MM.1S (cell line): ENCODE measurements at regions not wholly inside any gene's neighbourhood (a gene's known extent, or its start where the extent isn't known, plus 50 kb on each side); places are given as distances from the start of the nearest gene placed in this dataset.

ENCODE experiments used
- DNase-seq: peaks from one replicate; pipeline ENCODE4 v3.0.0-alpha.2; 2015
- H2AFZ ChIP-seq: fragments of 300-600 bp; sonication (generic); 2 replicates; pipeline ENCODE4 v1.6.0; 2016; ENCODE audit warnings: antibody characterized with exemption, low read length
- H3F3A ChIP-seq: fragments of 300-600 bp; sonication (generic); 2 replicates; pipeline ENCODE4 v1.6.1; 2016; ENCODE audit warnings: mild to moderate bottlenecking, antibody characterized with exemption, low read length, moderate library complexity, mixed read lengths; ENCODE audit not compliant: insufficient read depth
- H3K27ac ChIP-seq: fragments of 300-600 bp; sonication (generic); 2 replicates; pipeline ENCODE4 v1.5.1; 2016; ENCODE audit warnings: mild to moderate bottlenecking, low read length
- H3K27me3 ChIP-seq: fragments of 300-600 bp; sonication (generic); replicated peaks from 2 replicates; pipeline ENCODE4 v1.6.0; 2016; ENCODE audit warnings: low read length; ENCODE audit not compliant: insufficient read depth
- H3K36me3 ChIP-seq: fragments of 300-600 bp; sonication (generic); replicated peaks from 2 replicates; pipeline ENCODE4 v1.6.1; 2016; ENCODE audit warnings: mild to moderate bottlenecking, low read length, mixed read lengths; ENCODE audit not compliant: insufficient read depth
- H3K4me1 ChIP-seq: fragments of 300-600 bp; sonication (generic); 2 replicates; pipeline ENCODE4 v1.6.1; 2016; ENCODE audit warnings: low read length, mixed read lengths
- H3K4me2 ChIP-seq: fragments of 300-600 bp; sonication (generic); 2 replicates; pipeline ENCODE4 v1.6.0; 2016; ENCODE audit warnings: low read depth, low read length
- H3K4me3 ChIP-seq: fragments of 300-600 bp; sonication (generic); 2 replicates; pipeline ENCODE4 v1.5.1; 2016; ENCODE audit warnings: low read length, mixed read lengths
- H3K79me2 ChIP-seq: fragments of 300-600 bp; sonication (generic); 2 replicates; pipeline ENCODE4 v1.6.1; 2016; ENCODE audit warnings: mixed run types, low read length, mixed read lengths
- H3K9ac ChIP-seq: fragments of 300-600 bp; sonication (generic); 2 replicates; pipeline ENCODE4 v1.6.1; 2016; ENCODE audit warnings: low read length, mixed read lengths
- H3K9me2 ChIP-seq: fragments of 300-600 bp; sonication (generic); replicated peaks from 2 replicates; pipeline ENCODE4 v1.6.1; 2016; ENCODE audit warnings: mild to moderate bottlenecking, low read length, mixed read lengths; ENCODE audit not compliant: insufficient read depth
- H3K9me3 ChIP-seq: fragments of 300-600 bp; sonication (generic); replicated peaks from 2 replicates; pipeline ENCODE4 v1.6.1; 2016; ENCODE audit warnings: mild to moderate bottlenecking, low read length, mixed read lengths; ENCODE audit not compliant: insufficient read depth
- H4K20me1 ChIP-seq: fragments of 300-600 bp; sonication (generic); 2 replicates; pipeline ENCODE4 v1.6.1; 2016; ENCODE audit warnings: mild to moderate bottlenecking, low read length, moderate library complexity, mixed read lengths; ENCODE audit not compliant: insufficient read depth
- CTCF ChIP-seq: fragments of 300-600 bp; sonication (generic); IDR thresholded peaks from 2 replicates; pipeline ENCODE4 v1.5.1; 2016; ENCODE audit warnings: antibody characterized with exemption, low read length, mixed read lengths
- EZH2 ChIP-seq: fragments of 300-600 bp; sonication (generic); optimal IDR thresholded peaks from 2 replicates; pipeline ENCODE3; 2017; ENCODE audit warnings: low read depth, mild to moderate bottlenecking, antibody characterized with exemption, low read length, mixed read lengths
- EZH2phosphoT487 ChIP-seq: fragments of 300-600 bp; sonication (generic); IDR thresholded peaks from 2 replicates; pipeline ENCODE4 v1.6.1; 2018; ENCODE audit warnings: antibody characterized with exemption, low read length

GRCh38 chr11:36837831-36838437, 239.9 kb upstream of the RAG2 start:
- Histone ChIP-seq H3K36me3 (no peaks in the 10 kb centered on the region), H3F3A (no peaks in the 10 kb centered on the region), H3K9me2 (no peaks in the 10 kb centered on the region), H4K20me1 (no peaks in the 10 kb centered on the region), H3K9ac (no peak overlapping the region), H3K4me2 (no peak overlapping the region), H3K4me3 (no peak overlapping the region), H3K79me2 (no peaks in the 10 kb centered on the region), H2AFZ (no peak overlapping the region), H3K4me1 (no peaks in the 10 kb centered on the region), H3K9me3 (no peaks in the 10 kb centered on the region), H3K27ac (no peak overlapping the region), H3K27me3 (no peaks in the 10 kb centered on the region)
- TF ChIP-seq EZH2phosphoT487 (no peak), EZH2 (no peak), CTCF (no peak)
- DNase-seq: no peak

- Histone ChIP-seq H4K20me1 (no peaks in the 10 kb centered on the region), H3K4me1 (no peaks in the 10 kb centered on the region), H3K9ac (no peak overlapping the region), H3K4me2 (no peak overlapping the region), H3K27ac (no peak overlapping the region), H3K79me2 (no peaks in the 10 kb centered on the region), H3K27me3 (no peaks in the 10 kb centered on the region), H3F3A (no peaks in the 10 kb centered on the region), H3K9me3 (no peaks in the 10 kb centered on the region), H3K36me3 (no peaks in the 10 kb centered on the region), H2AFZ (no peak overlapping the region), H3K9me2 (no peaks in the 10 kb centered on the region), H3K4me3 (no peak overlapping the region)
- no peak for DNase-seq
- TF ChIP-seq EZH2 (no peak), EZH2phosphoT487 (no peak), CTCF (no peak)
These were observed 227.2 kb upstream of the RAG2 start for GRCh38 chr11:36825251-36825650.

- no peak overlapping the region for H3K9ac ChIP-seq
- no peaks in the 10 kb centered on the region for H3K27me3 ChIP-seq
- no peak overlapping the region for H3K4me3 ChIP-seq
- no peaks in the 10 kb centered on the region for H3K9me3 ChIP-seq
- no peaks in the 10 kb centered on the region for H3K4me1 ChIP-seq
- H3F3A ChIP-seq: no peaks in the 10 kb centered on the region
- no peaks in the 10 kb centered on the region for H3K9me2 ChIP-seq
- H3K4me2 ChIP-seq: no peak overlapping the region
- TF ChIP-seq EZH2phosphoT487 (no peak), CTCF (no peak), EZH2 (no peak)
- no peak overlapping the region for H2AFZ ChIP-seq
- no peaks in the 10 kb centered on the region for H3K36me3 ChIP-seq
- no peaks in the 10 kb centered on the region for H4K20me1 ChIP-seq
- H3K79me2 ChIP-seq: no peaks in the 10 kb centered on the region
- H3K27ac ChIP-seq: no peak overlapping the region
- DNase-seq: no peak
These were observed 226.3 kb upstream of the RAG2 start for GRCh38 chr11:36824349-36824748.
